ENCODE measurements at regions not wholly inside any gene's neighbourhood (a gene's known extent, or its start where the extent isn't known, plus 50 kb on each side); places are given as distances from the start of the nearest gene placed in this dataset.
A peak's percentile ranks its signal among the peaks of the same experiment; 100 is the strongest.
"Not testable (repeated sequence)": the region's sequence is repeated elsewhere in the genome, so short reads cannot be mapped to it uniquely, and the experiment has no call there.

GRCh38 chr5:119299242-119299614 lies 56.6 kb upstream of the TNFAIP8 start:
- CTCF ChIA-PET; POLR2A ChIA-PET; H3K4me3 ChIP-seq (ENCODE audit: low read depth, low read length); DNase-seq (ENCODE audit: low read depth, low spot score): not testable (repeated sequence)

DNA sequence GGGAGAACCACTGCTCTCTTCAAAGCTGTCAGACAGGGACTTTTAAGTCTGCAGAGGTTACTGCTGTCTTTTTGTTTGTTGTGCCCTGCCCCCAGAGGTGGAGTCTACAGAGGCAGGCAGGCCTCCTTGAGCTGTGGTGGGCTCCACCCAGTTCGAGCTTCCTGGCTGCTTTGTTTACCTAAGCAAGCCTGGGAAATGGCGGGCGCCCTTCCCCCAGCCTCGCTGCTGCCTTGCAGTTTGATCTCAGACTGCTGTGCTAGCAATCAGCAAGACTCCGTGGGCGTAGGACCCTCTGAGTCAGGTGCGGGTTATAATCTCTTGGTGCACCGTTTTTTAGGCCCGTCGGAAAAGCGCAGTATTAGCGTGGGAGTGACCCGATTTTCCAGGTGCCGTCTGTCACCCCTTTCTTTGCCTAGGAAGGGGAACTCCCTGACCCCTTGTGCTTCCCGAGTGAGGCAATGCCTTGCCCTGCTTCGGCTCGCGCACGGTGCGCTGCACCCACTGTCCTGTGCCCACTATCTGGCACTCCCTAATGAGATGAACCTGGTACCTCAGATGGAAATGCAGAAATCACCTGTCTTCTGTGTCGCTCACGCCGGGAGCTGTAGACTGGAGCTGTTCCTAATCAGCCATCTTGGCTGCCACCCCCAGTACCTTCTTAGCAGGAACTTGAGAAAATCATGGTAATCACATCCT lies 56.1 kb upstream of the TNFAIP8 start:
- POLR2A ChIA-PET; CTCF ChIA-PET; H3K4me3 ChIP-seq (ENCODE audit: low read depth, low read length); DNase-seq (ENCODE audit: low read depth, low spot score): not testable (repeated sequence)

- TF ChIP-seq, protein P1, sequence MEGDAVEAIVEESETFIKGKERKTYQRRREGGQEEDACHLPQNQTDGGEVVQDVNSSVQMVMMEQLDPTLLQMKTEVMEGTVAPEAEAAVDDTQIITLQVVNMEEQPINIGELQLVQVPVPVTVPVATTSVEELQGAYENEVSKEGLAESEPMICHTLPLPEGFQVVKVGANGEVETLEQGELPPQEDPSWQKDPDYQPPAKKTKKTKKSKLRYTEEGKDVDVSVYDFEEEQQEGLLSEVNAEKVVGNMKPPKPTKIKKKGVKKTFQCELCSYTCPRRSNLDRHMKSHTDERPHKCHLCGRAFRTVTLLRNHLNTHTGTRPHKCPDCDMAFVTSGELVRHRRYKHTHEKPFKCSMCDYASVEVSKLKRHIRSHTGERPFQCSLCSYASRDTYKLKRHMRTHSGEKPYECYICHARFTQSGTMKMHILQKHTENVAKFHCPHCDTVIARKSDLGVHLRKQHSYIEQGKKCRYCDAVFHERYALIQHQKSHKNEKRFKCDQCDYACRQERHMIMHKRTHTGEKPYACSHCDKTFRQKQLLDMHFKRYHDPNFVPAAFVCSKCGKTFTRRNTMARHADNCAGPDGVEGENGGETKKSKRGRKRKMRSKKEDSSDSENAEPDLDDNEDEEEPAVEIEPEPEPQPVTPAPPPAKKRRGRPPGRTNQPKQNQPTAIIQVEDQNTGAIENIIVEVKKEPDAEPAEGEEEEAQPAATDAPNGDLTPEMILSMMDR (IDR thresholded peaks at IDR 0.05; ENCODE audit: insufficient read depth, low read length, missing control alignments) = no peak
- no peak for DNase-seq (ENCODE audit: low read depth, low spot score)
- H3K4me3 ChIP-seq (ENCODE audit: low read depth, low read length) = no peak overlapping the region
- POLR2A ChIA-PET = no interaction called here
- CTCF ChIA-PET = no interaction called here
Measured at GRCh38 chr5:119300311-119300670, 55.5 kb upstream of the TNFAIP8 start.

GRCh38 chr5:119301210-119301609 lies 54.6 kb upstream of the TNFAIP8 start:
- TF ChIP-seq, protein P1 (IDR thresholded peaks at IDR 0.05; ENCODE audit: insufficient read depth, low read length, missing control alignments) = no peak
- no peak overlapping the region for H3K4me3 ChIP-seq (ENCODE audit: low read depth, low read length)
- ChIA-PET CTCF (interaction anchor here (0.6 kb wide), 1 partner anchor 312 kb away, joined by 3 read pairs; no protein-coding TSS in a partner anchor), POLR2A (no interaction called here)
- no peak for DNase-seq (ENCODE audit: low read depth, low spot score)

- TF ChIP-seq, protein P1 (IDR thresholded peaks at IDR 0.05; ENCODE audit: insufficient read depth, low read length, missing control alignments) = no peak
- no peak for DNase-seq (ENCODE audit: low read depth, low spot score)
- H3K4me3 ChIP-seq (ENCODE audit: low read depth, low read length) = no peak overlapping the region
- CTCF ChIA-PET = interaction anchor here (1.5 kb wide), 1 partner anchor 110 kb away, joined by 5 read pairs; no protein-coding TSS in a partner anchor
- POLR2A ChIA-PET = no interaction called here
Measured at GRCh38 chr5:119301906-119302305, 53.9 kb upstream of the TNFAIP8 start.

DNA sequence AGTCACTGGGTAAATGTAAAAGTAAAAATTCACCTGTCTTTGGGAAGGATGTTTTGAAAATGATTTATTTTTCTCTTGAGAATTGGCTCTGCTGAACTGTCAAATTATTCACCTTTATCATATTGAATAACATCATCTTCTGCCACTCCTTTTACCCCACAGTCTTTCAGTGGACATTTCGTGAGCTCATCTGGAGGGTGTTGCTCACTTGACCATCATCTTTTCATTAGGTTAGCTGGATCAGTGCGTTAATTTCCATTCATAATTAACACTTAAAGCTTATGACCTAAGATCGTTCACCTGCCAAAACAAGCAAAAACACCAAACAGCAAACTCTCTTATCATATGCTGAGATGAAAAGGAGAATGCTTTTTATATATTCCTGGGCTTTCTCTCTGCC lies 53.4 kb upstream of the TNFAIP8 start:
- ChIA-PET CTCF (interaction anchor here (1.5 to 1.8 kb wide), 2 partner anchors 34 to 109 kb away, joined by 5 to 7 read pairs; no protein-coding TSS in a partner anchor), POLR2A (interaction anchor here (0.8 to 1.5 kb wide), 3 partner anchors 34 to 232 kb away, joined by 3 to 4 read pairs (median 4); partner anchors contain the start of gene DMXL1)
- DNase-seq (ENCODE audit: low read depth, low spot score) = no peak
- TF ChIP-seq, protein P1 (IDR thresholded peaks at IDR 0.05; ENCODE audit: insufficient read depth, low read length, missing control alignments) = no peak
- H3K4me3 ChIP-seq (ENCODE audit: low read depth, low read length) = no peak overlapping the region

DNA sequence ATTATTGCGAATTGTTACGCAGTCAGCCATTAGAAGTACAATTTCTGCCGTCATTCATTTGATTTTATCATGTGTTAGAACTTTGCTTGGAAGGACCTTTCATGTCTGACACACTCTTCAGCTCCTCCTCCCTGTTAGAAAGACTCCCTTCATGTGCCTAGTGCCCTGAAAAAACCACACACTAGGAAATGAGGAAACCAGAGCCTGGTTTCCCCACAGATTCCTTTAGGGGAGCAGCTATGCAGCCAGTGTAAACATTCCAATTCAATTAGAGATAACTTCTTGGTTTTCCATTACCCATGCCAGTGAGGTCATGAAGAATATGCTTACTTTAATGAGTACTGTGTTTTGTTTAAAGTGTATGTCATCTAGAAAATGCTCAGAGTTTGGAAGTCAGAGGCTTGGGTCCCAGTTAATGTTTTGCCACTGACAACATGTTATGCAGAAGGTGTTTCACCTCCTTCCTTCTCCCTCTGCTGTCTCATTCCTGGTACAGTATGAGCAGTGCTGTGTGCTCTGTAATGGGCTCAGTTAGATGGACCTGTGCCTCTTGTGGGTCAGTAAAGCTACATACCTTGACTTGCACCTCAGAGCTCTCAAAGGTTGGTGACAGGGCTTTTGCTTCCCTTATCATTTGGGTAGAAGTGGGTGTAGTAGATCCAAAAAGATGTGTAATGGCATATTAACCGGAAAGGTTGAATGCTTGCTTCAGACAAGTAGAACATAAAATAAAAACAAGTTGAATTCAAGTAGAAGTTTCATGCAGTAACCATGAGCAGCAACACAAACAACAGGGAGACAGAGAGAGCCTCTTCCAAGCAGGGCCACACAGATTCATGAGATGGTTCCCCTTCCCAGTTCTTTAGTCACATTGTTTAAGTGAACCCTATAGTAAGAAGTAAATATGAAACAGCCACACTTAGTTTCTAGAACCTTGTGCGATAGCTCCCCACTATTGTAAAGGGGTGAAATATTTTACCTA lies 52.6 kb upstream of the TNFAIP8 start:
- H3K4me3 ChIP-seq (ENCODE audit: low read depth, low read length) = no peak overlapping the region
- CTCF ChIA-PET = interaction anchor here (1.1 to 1.9 kb wide), 4 partner anchors 21 to 109 kb away, joined by 5 to 7 read pairs (median 6); no protein-coding TSS in a partner anchor
- TF ChIP-seq, protein P1 (IDR thresholded peaks at IDR 0.05; ENCODE audit: insufficient read depth, low read length, missing control alignments) = no peak
- peak; percentile 95 for DNase-seq (ENCODE audit: low read depth, low spot score)
- POLR2A ChIA-PET = interaction anchor here (0.8 to 1.5 kb wide), 3 partner anchors 35 to 233 kb away, joined by 3 to 4 read pairs (median 4); partner anchors contain the start of gene DMXL1

Measured in AG04449 (cell line).